ENCODE measurements at regions not wholly inside any gene's neighbourhood (a gene's known extent, or its start where the extent isn't known, plus 50 kb on each side); places are given as distances from the start of the nearest gene placed in this dataset.
"Not testable (repeated sequence)": the region's sequence is repeated elsewhere in the genome, so short reads cannot be mapped to it uniquely, and the experiment has no call there.

DNA sequence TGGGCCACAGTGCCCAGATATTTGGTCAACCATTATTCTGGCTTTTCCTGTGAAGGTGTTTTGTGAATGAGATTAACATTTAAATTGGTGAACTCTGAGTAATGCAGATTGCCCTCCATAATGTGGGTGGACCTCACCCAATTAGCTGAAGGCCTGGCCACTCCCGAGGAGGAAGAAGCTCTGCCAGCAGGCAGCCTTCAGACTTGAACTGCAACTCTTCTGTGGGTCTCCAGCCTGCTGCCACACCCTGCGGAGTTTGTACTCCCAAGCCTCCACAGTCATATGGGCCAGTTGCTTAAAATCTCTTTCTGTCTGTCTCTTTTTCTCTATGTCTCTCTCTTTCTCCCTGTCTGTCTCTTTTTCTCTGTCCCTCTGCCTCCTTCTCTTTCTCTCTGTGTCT, 262.7 kb downstream of the MYCN start:
- WGBS, 2 donors, result 66% methylated on average over 2 of the region's 2 CpGs
- H3K9me3 ChIP-seq (ENCODE audit: control insufficient read depth in 2 of 2, insufficient read depth in 1 of 2, low read depth in 1 of 2, low read length in 1 of 2), result no peaks in the 10 kb centered on the region
- peaks cover 5 to 6% of the 10 kb centered on the region in 2 donors for H3K4me1 ChIP-seq (ENCODE audit: control insufficient read depth in 2 of 2, insufficient read depth in 2 of 2, low read length in 1 of 2)
- no peaks in the 10 kb centered on the region for H3K27me3 ChIP-seq (ENCODE audit: control insufficient read depth in 1 of 2, insufficient read depth in 2 of 2, low read length in 2 of 2)
- H3K27ac ChIP-seq (ENCODE audit: low read depth in 2 of 2, low read length in 1 of 2), result peak overlapping the region in 1 of 2 donors; percentile 81
- H3K4me3 ChIP-seq (ENCODE audit: low read depth in 1 of 2, low read length in 2 of 2), result no peak overlapping the region
- no peaks in the 10 kb centered on the region for H3K36me3 ChIP-seq (ENCODE audit: control insufficient read depth in 2 of 2, insufficient read depth in 2 of 2, low read length in 1 of 2)

DNA sequence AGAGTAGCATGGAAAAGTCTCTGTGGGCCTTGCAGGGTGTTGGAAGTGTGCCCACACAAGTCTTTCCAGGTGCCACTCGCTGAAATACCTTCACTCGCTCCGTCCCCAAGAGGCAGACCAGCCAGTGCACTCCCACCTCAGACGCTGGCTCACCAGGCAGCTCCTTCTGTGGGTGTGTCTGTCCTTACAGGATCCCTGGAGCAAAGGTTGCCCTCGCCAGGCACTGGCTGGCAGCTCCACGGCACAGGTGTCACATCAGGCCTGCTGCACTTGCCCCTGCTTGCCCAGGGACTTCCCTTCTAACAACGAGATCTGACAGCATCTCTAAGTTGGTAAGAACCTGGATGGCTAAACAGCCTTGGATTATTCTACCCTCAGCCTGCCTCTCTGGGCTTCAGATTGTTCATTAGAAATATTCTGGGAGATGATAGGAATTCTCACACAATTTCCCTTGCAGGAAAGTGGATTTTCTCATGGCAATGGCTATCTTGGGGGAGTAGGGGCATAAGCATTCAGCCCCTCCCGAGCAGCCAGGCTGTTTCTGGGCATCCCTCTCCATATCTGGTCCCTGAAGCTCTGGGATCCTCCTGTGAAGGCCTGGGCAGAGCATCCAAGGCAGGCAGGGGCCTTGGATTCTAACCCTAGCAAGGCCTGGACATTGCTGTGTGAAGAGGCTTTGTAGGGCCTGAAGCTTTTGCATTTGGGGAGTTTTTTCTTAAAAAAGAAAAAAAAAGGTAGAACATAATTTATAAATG, 262.1 kb downstream of the MYCN start:
- Histone ChIP-seq H3K36me3 (ENCODE audit: control insufficient read depth in 2 of 2, insufficient read depth in 2 of 2, low read length in 1 of 2) (no peaks in the 10 kb centered on the region), H3K27me3 (ENCODE audit: control insufficient read depth in 1 of 2, insufficient read depth in 2 of 2, low read length in 2 of 2) (no peaks in the 10 kb centered on the region), H3K9me3 (ENCODE audit: control insufficient read depth in 2 of 2, insufficient read depth in 1 of 2, low read depth in 1 of 2, low read length in 1 of 2) (no peaks in the 10 kb centered on the region), H3K4me1 (ENCODE audit: control insufficient read depth in 2 of 2, insufficient read depth in 2 of 2, low read length in 1 of 2) (peaks cover 5 to 6% of the 10 kb centered on the region in 2 donors), H3K4me3 (ENCODE audit: low read depth in 1 of 2, low read length in 2 of 2) (no peak overlapping the region), H3K27ac (ENCODE audit: low read depth in 2 of 2, low read length in 1 of 2) (peak overlapping the region; percentile 44 to 81)
- WGBS, 2 donors, result 62 to 67% methylated on average over 8 of the region's 8 CpGs

GRCh38 chr2:16201848-16202247, 261.5 kb downstream of the MYCN start:
- Histone ChIP-seq H3K27me3 (ENCODE audit: control insufficient read depth in 1 of 2, insufficient read depth in 2 of 2, low read length in 2 of 2) (no peaks in the 10 kb centered on the region), H3K36me3 (ENCODE audit: control insufficient read depth in 2 of 2, insufficient read depth in 2 of 2, low read length in 1 of 2) (no peaks in the 10 kb centered on the region), H3K27ac (ENCODE audit: low read depth in 2 of 2, low read length in 1 of 2) (peak overlapping the region in 1 of 2 donors; percentile 34), H3K9me3 (ENCODE audit: control insufficient read depth in 2 of 2, insufficient read depth in 1 of 2, low read depth in 1 of 2, low read length in 1 of 2) (no peaks in the 10 kb centered on the region), H3K4me3 (ENCODE audit: low read depth in 1 of 2, low read length in 2 of 2) (no peak overlapping the region), H3K4me1 (ENCODE audit: control insufficient read depth in 2 of 2, insufficient read depth in 2 of 2, low read length in 1 of 2) (peaks cover 5 to 6% of the 10 kb centered on the region in 2 donors)
- WGBS, 2 donors, result 51 to 70% methylated on average over 7 of the region's 7 CpGs

- WGBS, 2 donors, result 83 to 84% methylated on average over 3 of the region's 3 CpGs
- Histone ChIP-seq H3K27ac (ENCODE audit: low read depth in 2 of 2, low read length in 1 of 2) (no peak overlapping the region), H3K9me3 (ENCODE audit: control insufficient read depth in 2 of 2, insufficient read depth in 1 of 2, low read depth in 1 of 2, low read length in 1 of 2) (no peaks in the 10 kb centered on the region), H3K4me1 (ENCODE audit: control insufficient read depth in 2 of 2, insufficient read depth in 2 of 2, low read length in 1 of 2) (peaks cover 5 to 6% of the 10 kb centered on the region in 2 donors), H3K27me3 (ENCODE audit: control insufficient read depth in 1 of 2, insufficient read depth in 2 of 2, low read length in 2 of 2) (no peaks in the 10 kb centered on the region), H3K4me3 (ENCODE audit: low read depth in 1 of 2, low read length in 2 of 2) (no peak overlapping the region), H3K36me3 (ENCODE audit: control insufficient read depth in 2 of 2, insufficient read depth in 2 of 2, low read length in 1 of 2) (no peaks in the 10 kb centered on the region)
These were observed 260.3 kb downstream of the MYCN start for GRCh38 chr2:16200554-16201193.

- Histone ChIP-seq H3K27ac (ENCODE audit: low read depth in 2 of 2, low read length in 1 of 2) (no peak overlapping the region), H3K4me3 (ENCODE audit: low read depth in 1 of 2, low read length in 2 of 2) (no peak overlapping the region), H3K9me3 (ENCODE audit: control insufficient read depth in 2 of 2, insufficient read depth in 1 of 2, low read depth in 1 of 2, low read length in 1 of 2) (no peaks in the 10 kb centered on the region), H3K36me3 (ENCODE audit: control insufficient read depth in 2 of 2, insufficient read depth in 2 of 2, low read length in 1 of 2) (no peaks in the 10 kb centered on the region), H3K27me3 (ENCODE audit: control insufficient read depth in 1 of 2, insufficient read depth in 2 of 2, low read length in 2 of 2) (no peaks in the 10 kb centered on the region), H3K4me1 (ENCODE audit: control insufficient read depth in 2 of 2, insufficient read depth in 2 of 2, low read length in 1 of 2) (peaks cover 5 to 6% of the 10 kb centered on the region in 2 donors)
- 88 to 89% methylated on average over 10 of the region's 10 CpGs for WGBS, 2 donors
These were observed 259.7 kb downstream of the MYCN start for GRCh38 chr2:16199882-16200553.

DNA sequence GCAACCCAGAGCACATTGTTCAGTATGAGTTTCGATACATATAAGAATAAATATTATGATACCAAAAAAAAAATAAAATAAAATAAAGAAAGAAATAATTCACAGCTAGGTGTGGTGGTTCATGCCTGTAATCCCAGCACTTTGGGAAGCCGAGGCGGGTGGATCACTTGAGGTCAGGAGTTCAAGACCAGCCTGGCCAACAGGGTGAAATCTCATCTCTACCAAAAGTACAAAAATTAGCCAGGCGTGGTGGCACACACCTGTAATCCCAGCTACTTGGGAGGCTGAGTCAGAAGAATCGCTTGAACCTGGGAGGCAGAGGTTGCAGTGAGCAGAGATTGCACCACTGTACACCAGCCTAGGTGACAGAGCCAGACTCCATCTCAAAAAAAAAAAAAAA, 258.9 kb downstream of the MYCN start:
- not testable (repeated sequence) for H3K9me3 ChIP-seq (ENCODE audit: control insufficient read depth in 2 of 2, insufficient read depth in 1 of 2, low read depth in 1 of 2, low read length in 1 of 2); H3K36me3 ChIP-seq (ENCODE audit: control insufficient read depth in 2 of 2, insufficient read depth in 2 of 2, low read length in 1 of 2); H3K4me1 ChIP-seq (ENCODE audit: control insufficient read depth in 2 of 2, insufficient read depth in 2 of 2, low read length in 1 of 2); H3K27me3 ChIP-seq (ENCODE audit: control insufficient read depth in 1 of 2, insufficient read depth in 2 of 2, low read length in 2 of 2); H3K27ac ChIP-seq (ENCODE audit: low read depth in 2 of 2, low read length in 1 of 2); H3K4me3 ChIP-seq (ENCODE audit: low read depth in 1 of 2, low read length in 2 of 2)
- 75 to 92% methylated on average over 5 of the region's 5 CpGs for WGBS, 2 donors

GRCh38 chr2:16198166-16198912, 258.0 kb downstream of the MYCN start:
- no peak overlapping the region for H3K27ac ChIP-seq (ENCODE audit: low read depth in 2 of 2, low read length in 1 of 2)
- WGBS, 2 donors, result 86 to 88% methylated on average over 9 of the region's 9 CpGs
- peaks cover 2 to 4% of the 10 kb centered on the region in 2 donors for H3K4me1 ChIP-seq (ENCODE audit: control insufficient read depth in 2 of 2, insufficient read depth in 2 of 2, low read length in 1 of 2)
- no peaks in the 10 kb centered on the region for H3K27me3 ChIP-seq (ENCODE audit: control insufficient read depth in 1 of 2, insufficient read depth in 2 of 2, low read length in 2 of 2)
- no peaks in the 10 kb centered on the region for H3K36me3 ChIP-seq (ENCODE audit: control insufficient read depth in 2 of 2, insufficient read depth in 2 of 2, low read length in 1 of 2)
- H3K9me3 ChIP-seq (ENCODE audit: control insufficient read depth in 2 of 2, insufficient read depth in 1 of 2, low read depth in 1 of 2, low read length in 1 of 2), result no peaks in the 10 kb centered on the region
- no peak overlapping the region for H3K4me3 ChIP-seq (ENCODE audit: low read depth in 1 of 2, low read length in 2 of 2)

DNA sequence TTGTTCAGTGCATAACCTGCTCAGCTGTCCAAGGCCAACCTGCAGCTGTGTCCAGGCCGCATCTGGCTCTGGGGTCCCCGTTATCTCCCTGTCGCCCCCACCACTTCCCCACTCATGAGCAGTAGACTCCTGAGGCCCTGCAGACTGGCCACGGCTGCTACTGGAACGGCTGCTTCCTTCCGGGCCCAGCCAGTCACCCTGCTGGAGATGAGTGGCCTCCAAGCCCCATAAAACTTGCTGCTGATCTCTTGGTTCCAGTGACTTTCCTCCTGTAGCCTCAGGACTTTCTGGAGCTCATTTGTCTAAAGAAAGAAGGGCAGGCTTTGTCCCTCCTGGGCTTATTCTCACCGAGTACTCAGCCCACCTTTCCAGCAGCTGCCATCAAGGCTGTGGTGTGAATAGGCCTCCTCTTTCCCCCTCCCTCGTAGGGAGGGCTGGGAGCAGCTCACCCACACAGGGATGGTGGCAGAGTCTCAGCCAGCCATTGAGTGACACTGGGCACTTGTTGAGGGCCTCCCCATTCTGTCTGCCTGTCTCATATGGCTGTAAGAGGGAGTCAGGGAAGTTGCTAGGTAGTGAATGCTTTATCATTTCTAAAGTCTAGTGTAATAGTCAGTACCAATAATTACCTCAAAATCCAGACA, 257.3 kb downstream of the MYCN start:
- Histone ChIP-seq H3K9me3 (ENCODE audit: control insufficient read depth in 2 of 2, insufficient read depth in 1 of 2, low read depth in 1 of 2, low read length in 1 of 2) (no peaks in the 10 kb centered on the region), H3K36me3 (ENCODE audit: control insufficient read depth in 2 of 2, insufficient read depth in 2 of 2, low read length in 1 of 2) (no peaks in the 10 kb centered on the region), H3K27me3 (ENCODE audit: control insufficient read depth in 1 of 2, insufficient read depth in 2 of 2, low read length in 2 of 2) (no peaks in the 10 kb centered on the region), H3K27ac (ENCODE audit: low read depth in 2 of 2, low read length in 1 of 2) (no peak overlapping the region), H3K4me3 (ENCODE audit: low read depth in 1 of 2, low read length in 2 of 2) (no peak overlapping the region), H3K4me1 (ENCODE audit: control insufficient read depth in 2 of 2, insufficient read depth in 2 of 2, low read length in 1 of 2) (peaks cover under 1 to 4% of the 10 kb centered on the region in 2 donors)
- 83 to 85% methylated on average over 7 to 8 of the region's 8 CpGs for WGBS, 2 donors

Data from esophagus (tissue), 2 donors.